HepG2 (cell line): ENCODE measurements at regions not wholly inside any gene's neighbourhood (a gene's known extent, or its start where the extent isn't known, plus 50 kb on each side); places are given as distances from the start of the nearest gene placed in this dataset.

ENCODE experiments used
- ATAC-seq: fragments of 200-7000 bp; cut with Tn5 transposase; 3 replicates; pipeline ENCODE4 v1.9.1; 2020; ENCODE audit warnings: mild to moderate bottlenecking, moderate library complexity
- BruUV-seq: library from RNA; stranded (reverse); fragments of 400-500 nt; replicated peaks from 2 replicates; lab custom pipeline; 2021; lab: Mats Ljungman, UMichigan
- CTCF ChIA-PET: fragments of 300-600 bp; formaldehyde crosslinking; extraction: SDS; loops from one replicate; lab custom pipeline; 2021; ENCODE audit warnings: low total read pairs, inconsistent platforms, low intra/inter-chr PET ratio; lab: Yijun Ruan, JAX
- POLR2A ChIA-PET: fragments of 350-600 bp; sonication (Branson Sonifier 250); formaldehyde crosslinking; loops from one replicate; lab custom pipeline; 2020; ENCODE audit warnings: antibody characterized with exemption, inconsistent platforms; lab: Yijun Ruan, JAX
- DNase-seq: peaks from one replicate; pipeline ENCODE4 v3.0.0-alpha.2; 2015; ENCODE audit warnings: low spot score
- FAIRE-seq: peaks from 3 replicates; lab custom pipeline; 2011; peaks lifted over from hg19 to GRCh38; lab: Jason Lieb, UNC
- H2AFZ ChIP-seq: one replicate; pipeline ENCODE4 v1.6.1; 2011; ENCODE audit warnings: low read length, inconsistent platforms
- H3K27ac ChIP-seq: fragments of 300-600 bp; 3 replicates; pipeline ENCODE4 v1.8.0; 2011; ENCODE audit warnings: mixed run types, mild to moderate bottlenecking, mixed read lengths, low read length, inconsistent platforms; ENCODE audit not compliant: insufficient read depth; ENCODE audit errors: extremely low read length
- H3K27me3 ChIP-seq, 2 experiments: fragments of 200-600 bp in 1 of 2; 2 replicates in 1 of 2; 3 replicates in 1 of 2; pipeline versions ENCODE4 v1.6.0 to v1.8.0; 2011; ENCODE audit warnings: low read length in 2 of 2, mild to moderate bottlenecking in 2 of 2, moderate library complexity in 2 of 2, inconsistent platforms in 1 of 2; ENCODE audit not compliant: insufficient read depth in 2 of 2, control insufficient read depth in 1 of 2
- H3K36me3 ChIP-seq, 2 experiments: fragments of 200-600 bp in 1 of 2; replicated peaks in 1 of 2; 2 replicates in 1 of 2; 3 replicates in 1 of 2; pipeline versions ENCODE4 v1.5.1 to v1.8.0; 2011; ENCODE audit warnings: low read length in 2 of 2, inconsistent platforms in 1 of 2; ENCODE audit not compliant: insufficient read depth in 2 of 2, control insufficient read depth in 1 of 2
- H3K4me1 ChIP-seq: 2 replicates; pipeline ENCODE4 v1.5.1; 2012; ENCODE audit warnings: low read length, inconsistent platforms; ENCODE audit not compliant: insufficient read depth
- H3K4me2 ChIP-seq: 2 replicates; pipeline ENCODE4 v1.6.0; 2011; ENCODE audit warnings: low read depth, low read length, inconsistent platforms
- H3K4me3 ChIP-seq, 3 experiments: fragments of 200-600 bp in 1 of 3; sonication (generic), shearing (Covaris generic) in 1 of 3; replicated peaks in 1 of 3; 2 replicates each; pipeline ENCODE4 v1.5.1; 2011 to 2016; ENCODE audit warnings: low read length in 3 of 3, inconsistent platforms in 2 of 3, low read depth in 2 of 3, mild to moderate bottlenecking in 2 of 3, control low read depth in 1 of 3, mixed read lengths in 1 of 3; ENCODE audit not compliant: insufficient read depth in 1 of 3
- H3K79me2 ChIP-seq: one replicate; pipeline ENCODE4 v1.6.1; 2011; ENCODE audit warnings: low read length, inconsistent platforms; ENCODE audit not compliant: insufficient read depth
- H3K9ac ChIP-seq: 2 replicates; pipeline ENCODE4 v1.6.0; 2011; ENCODE audit warnings: mild to moderate bottlenecking, low read depth, low read length, inconsistent platforms; ENCODE audit not compliant: insufficient read depth
- H3K9me3 ChIP-seq: 2 replicates; pipeline ENCODE4 v1.5.1; 2012; ENCODE audit warnings: mild to moderate bottlenecking, low read length
- H4K20me1 ChIP-seq: 2 replicates; pipeline ENCODE4 v1.6.0; 2011; ENCODE audit warnings: inconsistent platforms, mild to moderate bottlenecking, low read length, moderate library complexity; ENCODE audit not compliant: insufficient read depth
- ARID4A ChIP-seq: sonication (generic); formaldehyde crosslinking; IDR thresholded peaks from 2 replicates; pipeline ENCODE4 v1.5.0; 2020; ENCODE audit warnings: mild to moderate bottlenecking, missing genetic modification reagents, borderline replicate concordance
- ATRX ChIP-seq: sonication (generic); formaldehyde crosslinking; IDR thresholded peaks from 2 replicates; pipeline ENCODE4 v1.4.0; 2020; ENCODE audit warnings: missing genetic modification reagents, borderline replicate concordance
- BCL6 ChIP-seq: IDR thresholded peaks from 2 replicates; pipeline ENCODE4 v1.6.1; 2016; ENCODE audit warnings: missing genetic modification reagents, missing compliant biosample characterization
- EEA1 ChIP-seq: sonication (generic); formaldehyde crosslinking; IDR thresholded peaks from 2 replicates; pipeline ENCODE4 v1.5.1; 2020; ENCODE audit warnings: mild to moderate bottlenecking, missing genetic modification reagents, borderline replicate concordance
- ELF3 ChIP-seq: IDR thresholded peaks from 2 replicates; pipeline ENCODE4 v1.6.1; 2016; ENCODE audit warnings: missing genetic modification reagents, missing compliant biosample characterization
- GPBP1L1 ChIP-seq: sonication (generic); formaldehyde crosslinking; IDR thresholded peaks from 2 replicates; pipeline ENCODE4 v1.5.0; 2020; ENCODE audit warnings: mild to moderate bottlenecking, missing genetic modification reagents
- HNF4A ChIP-seq: sonication (generic); formaldehyde crosslinking; IDR thresholded peaks from 2 replicates; pipeline ENCODE4 v1.4.0; 2020; ENCODE audit warnings: missing genetic modification reagents
- HOMEZ ChIP-seq: IDR thresholded peaks from 2 replicates; pipeline ENCODE4 v1.6.1; 2016; ENCODE audit warnings: low read depth
- IRF2 ChIP-seq: IDR thresholded peaks from 2 replicates; pipeline ENCODE4 v1.6.1; 2018; ENCODE audit warnings: missing genetic modification reagents, missing compliant biosample characterization
- KDM2A ChIP-seq: sonication (generic); formaldehyde crosslinking; IDR thresholded peaks from 2 replicates; pipeline ENCODE4 v1.4.0; 2020; ENCODE audit warnings: low read depth, missing genetic modification reagents, borderline replicate concordance
- MAZ ChIP-seq, 2 experiments: sonication (generic) in 1 of 2; formaldehyde crosslinking in 1 of 2; IDR thresholded peaks; 2 replicates each; pipeline versions ENCODE4 v1.5.0 to v1.6.1; 2012 to 2020; ENCODE audit warnings: low read depth in 2 of 2, mild to moderate bottlenecking in 2 of 2, borderline replicate concordance in 1 of 2, improper control_type of control experiment in 1 of 2, low read length in 1 of 2, missing genetic modification reagents in 1 of 2, moderate library complexity in 1 of 2
- PHF20 ChIP-seq: sonication (generic); formaldehyde crosslinking; IDR thresholded peaks from 2 replicates; pipeline ENCODE4 v1.5.0; 2020; ENCODE audit warnings: mild to moderate bottlenecking, missing genetic modification reagents
- SMYD3 ChIP-seq: sonication (generic); formaldehyde crosslinking; IDR thresholded peaks from 2 replicates; pipeline ENCODE4 v1.8.1; 2023; ENCODE audit warnings: mild to moderate bottlenecking, missing genetic modification reagents
- SNAI1 ChIP-seq: sonication (generic); formaldehyde crosslinking; IDR thresholded peaks from 2 replicates; pipeline ENCODE4 v1.5.0; 2020; ENCODE audit warnings: mild to moderate bottlenecking, missing genetic modification reagents, borderline replicate concordance
- YY1 ChIP-seq: IDR thresholded peaks from 2 replicates; pipeline ENCODE4 v1.6.1; 2011; ENCODE audit warnings: low read length, low read depth, moderate library complexity, mild to moderate bottlenecking; ENCODE audit not compliant: insufficient read depth, insufficient replicate concordance
- ZKSCAN5 ChIP-seq: sonication (generic); formaldehyde crosslinking; IDR thresholded peaks from 2 replicates; pipeline ENCODE4 v1.5.1; 2020; ENCODE audit warnings: mild to moderate bottlenecking, missing genetic modification reagents
- ZNF589 ChIP-seq: sonication (generic); formaldehyde crosslinking; conservative IDR thresholded peaks from 2 replicates; pipeline ENCODE4 v1.8.0; 2022; ENCODE audit warnings: mild to moderate bottlenecking, moderate library complexity, missing genetic modification reagents
- ZNF841 ChIP-seq: sonication (generic); formaldehyde crosslinking; IDR thresholded peaks from 2 replicates; pipeline ENCODE4 v1.8.1; 2023; ENCODE audit warnings: missing genetic modification reagents, borderline replicate concordance
- ZNF850 ChIP-seq: sonication (generic); formaldehyde crosslinking; conservative IDR thresholded peaks from 2 replicates; pipeline ENCODE4 v1.9.0; 2021; ENCODE audit warnings: mild to moderate bottlenecking, missing genetic modification reagents
- ZSCAN12 ChIP-seq: sonication (generic); formaldehyde crosslinking; IDR thresholded peaks from 2 replicates; pipeline ENCODE4 v1.9.0; 2021; ENCODE audit warnings: mild to moderate bottlenecking, missing genetic modification reagents
- WGBS: methylation state at CpG from one replicate; pipeline ENCODE4 v1.1.6; 2017; ENCODE audit warnings: low lambda C conversion rate; 5-methylcytosine and 5-hydroxymethylcytosine counted together
- in situ Hi-C: cut with HindIII; loops from 2 replicates; pipeline ENCODE4 v1.10.0; 2017; ENCODE audit warnings: low pct_unique_long_range_greater_than_20kb; ENCODE audit not compliant: extremely low pct_ligation_motif_present
- intact Hi-C: fragments of 100-400 bp; cut with micrococcal nuclease; formaldehyde crosslinking; loops from one replicate; pipeline ENCODE4 v1.10.0; 2022; ENCODE audit not compliant: unreplicated experiment

- Histone ChIP-seq H3K27ac (no peak overlapping the region), H3K9ac (no peak overlapping the region), H4K20me1 (no peaks in the 10 kb centered on the region), H3K4me1 (no peaks in the 10 kb centered on the region), H3K4me2 (no peak overlapping the region), H3K79me2 (no peaks in the 10 kb centered on the region), H3K9me3 (no peaks in the 10 kb centered on the region)
- in situ Hi-C loops (no loop called here), intact Hi-C loops (no loop called here)
- ATAC-seq (peak; percentile 57), FAIRE-seq (no peak)
- 0% methylated on average over 2 of the region's 2 CpGs for WGBS
- TF ChIP-seq ATRX (CRISPR knock-in tag) (no peak), ZNF841 (no peak), SNAI1 (CRISPR knock-in tag) (no peak), SMYD3 (CRISPR knock-in tag) (no peak), EEA1 (no peak), ZNF589 (CRISPR knock-in tag) (no peak), IRF2 (CRISPR knock-in tag) (no peak), ARID4A (CRISPR knock-in tag) (no peak), HOMEZ (no peak), ELF3 (CRISPR knock-in tag) (no peak), GPBP1L1 (CRISPR knock-in tag) (no peak), BCL6 (no peak), ZKSCAN5 (no peak), PHF20 (CRISPR knock-in tag) (no peak), ZNF850 (CRISPR knock-in tag) (no peak), MAZ (IDR thresholded peaks at IDR 0.05; ENCODE audit: borderline replicate concordance, low read depth, low read length) (no peak), MAZ (CRISPR knock-in tag; IDR thresholded peaks at IDR 0.05; ENCODE audit: low read depth) (no peak), HNF4A (CRISPR knock-in tag) (no peak), YY1 (no peak), ZSCAN12 (CRISPR knock-in tag) (no peak), KDM2A (CRISPR knock-in tag) (no peak)
- TF ChIP-seq, all 625 proteins: peak for 0
- ChIA-PET CTCF (no interaction called here), POLR2A (no interaction called here)
- H3K27me3 ChIP-seq: no peaks in the 10 kb centered on the region; a peak in 1 of 5 replicates
- no peaks in the 10 kb centered on the region for H3K36me3 ChIP-seq
- H3K4me3 ChIP-seq: no peak overlapping the region
- H2AFZ ChIP-seq: no peak overlapping the region
- no TSS peak for BruUV-seq
- DNase-seq: no peak
Observed at GRCh38 chr7:24343614-24344013, 59.6 kb downstream of the NPY start.
